Activated B cell treated with CpG ODN at 0.5 μM for 24 hours (primary cell): ENCODE measurements at regions not wholly inside any gene's neighbourhood (a gene's known extent, or its start where the extent isn't known, plus 50 kb on each side); places are given as distances from the start of the nearest gene placed in this dataset.
"Not testable (repeated sequence)": the region's sequence is repeated elsewhere in the genome, so short reads cannot be mapped to it uniquely, and the experiment has no call there.

Source experiments
- ATAC-seq: fragments of 200-7000 bp; cut with Tn5 transposase; one replicate; pipeline ENCODE4 v1.10.0; 2021; ENCODE audit warnings: low read depth, mild to moderate bottlenecking, moderate library complexity
- CTCF ChIA-PET: fragments of 350-600 bp; sonication (Branson Sonifier 250); formaldehyde crosslinking; loops from one replicate; lab custom pipeline; 2021; ENCODE audit warnings: antibody characterized with exemption; lab: Charles Lee
- POLR2A ChIA-PET: fragments of 350-600 bp; sonication (Branson Sonifier 250); formaldehyde crosslinking; loops from one replicate; lab custom pipeline; 2021; ENCODE audit warnings: antibody characterized with exemption; lab: Charles Lee
- DNase-seq: peaks from one replicate; pipeline ENCODE4 v3.0.0; 2022
- H3K27ac Mint-ChIP-seq: one replicate; pipeline ENCODE4 v1.8.0; 2020; ENCODE audit warnings: mixed read lengths
- H3K27me3 Mint-ChIP-seq: one replicate; pipeline ENCODE4 v1.8.0; 2021; ENCODE audit warnings: mixed read lengths
- H3K36me3 Mint-ChIP-seq: one replicate; pipeline ENCODE4 v1.8.0; 2021; ENCODE audit warnings: low read depth, mixed read lengths
- H3K4me1 Mint-ChIP-seq: one replicate; pipeline ENCODE4 v1.8.0; 2021; ENCODE audit warnings: mixed read lengths
- H3K4me3 Mint-ChIP-seq: one replicate; pipeline ENCODE4 v1.8.0; 2020; ENCODE audit warnings: mild to moderate bottlenecking, mixed read lengths
- H3K9me3 Mint-ChIP-seq: one replicate; pipeline ENCODE4 v1.8.0; 2020; ENCODE audit warnings: mixed read lengths
- intact Hi-C: fragments of 100-400 bp; cut with micrococcal nuclease; formaldehyde crosslinking; loops from one replicate; pipeline ENCODE4 v1.15.1; 2024
- TF ChIP-seq, protein P1 (sequence below): fragments of 200-600 bp; IDR thresholded peaks from one replicate; pipeline ENCODE4 v1.8.0; 2022; ENCODE audit warnings: antibody characterized with exemption, mild to moderate bottlenecking

DNA sequence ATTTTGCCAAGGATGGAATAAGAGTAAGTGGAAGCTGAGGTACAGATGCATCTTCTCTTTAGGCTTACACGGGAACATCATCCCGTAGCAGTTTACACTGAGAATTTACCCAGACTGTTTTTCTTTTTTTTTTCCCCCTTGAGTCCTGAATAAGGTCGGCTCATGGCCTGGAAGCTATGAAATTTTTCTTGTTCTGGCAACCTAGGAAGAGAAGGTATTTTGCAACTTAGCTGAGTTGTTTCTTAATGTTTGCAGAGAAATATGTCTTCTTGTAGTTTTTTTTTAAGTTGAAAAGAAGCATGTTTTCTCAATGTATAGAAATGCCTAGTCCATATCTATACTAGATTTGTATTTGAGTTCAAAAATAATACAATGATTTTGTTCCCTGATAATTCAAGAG is 712.5 kb downstream of the TDRD15 start:
- POLR2A ChIA-PET = no interaction called here
- ATAC-seq = no peak
- intact Hi-C loops = no loop called here

GRCh38 chr2:21836719-21837118 is 713.0 kb downstream of the TDRD15 start:
- ChIA-PET POLR2A (no interaction called here), CTCF (no interaction called here)
- TF ChIP-seq, protein P1, sequence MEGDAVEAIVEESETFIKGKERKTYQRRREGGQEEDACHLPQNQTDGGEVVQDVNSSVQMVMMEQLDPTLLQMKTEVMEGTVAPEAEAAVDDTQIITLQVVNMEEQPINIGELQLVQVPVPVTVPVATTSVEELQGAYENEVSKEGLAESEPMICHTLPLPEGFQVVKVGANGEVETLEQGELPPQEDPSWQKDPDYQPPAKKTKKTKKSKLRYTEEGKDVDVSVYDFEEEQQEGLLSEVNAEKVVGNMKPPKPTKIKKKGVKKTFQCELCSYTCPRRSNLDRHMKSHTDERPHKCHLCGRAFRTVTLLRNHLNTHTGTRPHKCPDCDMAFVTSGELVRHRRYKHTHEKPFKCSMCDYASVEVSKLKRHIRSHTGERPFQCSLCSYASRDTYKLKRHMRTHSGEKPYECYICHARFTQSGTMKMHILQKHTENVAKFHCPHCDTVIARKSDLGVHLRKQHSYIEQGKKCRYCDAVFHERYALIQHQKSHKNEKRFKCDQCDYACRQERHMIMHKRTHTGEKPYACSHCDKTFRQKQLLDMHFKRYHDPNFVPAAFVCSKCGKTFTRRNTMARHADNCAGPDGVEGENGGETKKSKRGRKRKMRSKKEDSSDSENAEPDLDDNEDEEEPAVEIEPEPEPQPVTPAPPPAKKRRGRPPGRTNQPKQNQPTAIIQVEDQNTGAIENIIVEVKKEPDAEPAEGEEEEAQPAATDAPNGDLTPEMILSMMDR = no peak
- no peak for ATAC-seq
- DNase-seq = no peak
- intact Hi-C loops = no loop called here
- Mint-ChIP-seq H3K4me3 (no peak overlapping the region), H3K9me3 (peaks cover 8% of the 10 kb centered on the region), H3K36me3 (no peaks in the 10 kb centered on the region), H3K4me1 (no peaks in the 10 kb centered on the region), H3K27ac (no peak overlapping the region), H3K27me3 (no peaks in the 10 kb centered on the region)

More for the DNA sequence above, 712.5 kb downstream of the TDRD15 start:
- no peaks in the 10 kb centered on the region for H3K27me3 Mint-ChIP-seq
- no peaks in the 10 kb centered on the region for H3K36me3 Mint-ChIP-seq
- H3K27ac Mint-ChIP-seq = no peak overlapping the region
- CTCF ChIA-PET = no interaction called here
- DNase-seq = no peak
- peaks cover 8% of the 10 kb centered on the region for H3K9me3 Mint-ChIP-seq
- no peak overlapping the region for H3K4me3 Mint-ChIP-seq
- no peaks in the 10 kb centered on the region for H3K4me1 Mint-ChIP-seq
- TF ChIP-seq, protein P1 = no peak

DNA sequence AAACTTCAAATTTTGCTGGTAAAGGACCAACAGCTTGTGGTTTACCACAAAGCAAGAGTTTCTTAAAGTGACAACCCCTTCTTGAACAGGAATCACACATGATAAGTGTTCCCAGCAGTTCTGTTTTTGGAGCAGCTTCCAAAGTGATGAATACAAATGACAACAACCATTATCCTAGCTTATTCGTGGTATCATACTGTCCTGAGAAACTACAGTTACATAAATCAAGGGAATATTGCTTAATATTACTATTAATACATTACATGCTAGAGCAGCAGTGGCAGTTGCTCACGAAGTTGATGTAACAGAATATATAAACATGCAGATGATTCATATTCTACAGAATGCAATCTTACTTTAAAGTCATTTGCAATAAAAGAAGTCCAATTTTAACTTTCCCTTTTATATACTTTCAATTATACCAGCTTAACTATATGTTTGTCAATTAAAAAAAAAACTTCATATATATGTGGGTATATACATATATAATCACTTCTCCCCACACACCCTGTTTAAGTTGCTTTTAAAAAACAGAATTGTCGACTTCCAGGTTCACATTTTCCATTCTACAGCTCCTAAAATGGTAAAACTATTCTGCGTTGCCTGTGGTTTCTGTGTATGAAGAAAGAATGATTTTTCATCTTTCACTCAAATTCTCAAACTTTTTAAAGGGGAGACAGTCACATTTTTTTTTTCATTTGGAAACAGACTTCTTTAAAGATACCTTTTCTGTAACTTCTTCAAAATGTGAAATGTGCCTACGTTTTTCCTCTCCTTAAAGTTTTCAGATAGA is 713.6 kb downstream of the TDRD15 start:
- peaks cover 12% of the 10 kb centered on the region for H3K9me3 Mint-ChIP-seq

DNA sequence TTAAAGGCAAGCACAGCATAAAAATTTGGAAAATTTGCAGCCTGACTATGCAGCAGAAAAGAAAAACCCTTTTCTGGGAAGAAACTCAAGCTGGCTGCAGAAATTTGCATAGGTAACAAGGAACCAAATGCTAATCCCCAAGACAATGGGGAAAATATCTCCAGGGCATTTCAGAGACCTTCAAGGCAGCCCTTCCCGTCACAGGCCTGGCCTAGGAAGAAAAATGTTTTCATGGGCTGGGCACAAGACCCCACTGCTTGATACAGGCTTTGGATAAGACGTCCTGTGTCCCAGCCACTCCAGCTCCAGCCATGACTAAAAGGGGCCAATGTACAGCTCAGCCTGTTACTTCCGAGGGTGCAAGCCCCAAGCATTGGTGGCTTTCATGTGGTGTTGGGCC is 717.6 kb downstream of the TDRD15 start:
- Mint-ChIP-seq H3K27me3 (no peaks in the 10 kb centered on the region), H3K4me3 (no peak overlapping the region), H3K9me3 (peaks cover 9% of the 10 kb centered on the region), H3K4me1 (no peaks in the 10 kb centered on the region), H3K36me3 (no peaks in the 10 kb centered on the region), H3K27ac (no peak overlapping the region)
- DNase-seq (no peak), ATAC-seq (no peak)
- intact Hi-C loops = no loop called here
- ChIA-PET CTCF (no interaction called here), POLR2A (no interaction called here)
- TF ChIP-seq, protein P1 = no peak

More for the DNA sequence above, 713.6 kb downstream of the TDRD15 start:
- Mint-ChIP-seq H3K27me3 (no peaks in the 10 kb centered on the region), H3K4me1 (no peaks in the 10 kb centered on the region), H3K36me3 (no peaks in the 10 kb centered on the region), H3K27ac (no peak overlapping the region), H3K4me3 (no peak overlapping the region)
- ATAC-seq = no peak
- DNase-seq = no peak
- TF ChIP-seq, protein P1 = no peak
- ChIA-PET CTCF (no interaction called here), POLR2A (no interaction called here)
- intact Hi-C loops = no loop called here

GRCh38 chr2:21850367-21850766 is 726.6 kb downstream of the TDRD15 start:
- H3K4me1 Mint-ChIP-seq, H3K27me3 Mint-ChIP-seq, intact Hi-C loops, DNase-seq, H3K9me3 Mint-ChIP-seq, POLR2A ChIA-PET, H3K36me3 Mint-ChIP-seq, CTCF ChIA-PET, H3K4me3 Mint-ChIP-seq, ATAC-seq, H3K27ac Mint-ChIP-seq: not testable (repeated sequence)

GRCh38 chr2:21854938-21855337 is 731.2 kb downstream of the TDRD15 start:
- Mint-ChIP-seq H3K9me3 (peaks cover 2% of the 10 kb centered on the region), H3K27me3 (no peaks in the 10 kb centered on the region), H3K4me1 (no peaks in the 10 kb centered on the region), H3K27ac (no peak overlapping the region), H3K36me3 (no peaks in the 10 kb centered on the region), H3K4me3 (no peak overlapping the region)
- DNase-seq = no peak
- POLR2A ChIA-PET = no interaction called here
- CTCF ChIA-PET = no interaction called here
- TF ChIP-seq, protein P1 = no peak
- no peak for ATAC-seq
- intact Hi-C loops = no loop called here
